NAMALWA (cell line): ENCODE measurements at regions not wholly inside any gene's neighbourhood (a gene's known extent, or its start where the extent isn't known, plus 50 kb on each side); places are given as distances from the start of the nearest gene placed in this dataset.
A peak's percentile ranks its signal among the peaks of the same experiment; 100 is the strongest.

ENCODE experiments used
- DNase-seq: peaks from one replicate; pipeline ENCODE4 v3.0.0-alpha.2; 2015; ENCODE audit warnings: low spot score

- DNase-seq, result no peak
Observed at GRCh38 chr12:27382924-27383323, 50.3 kb downstream of the BMAL2 start.

GRCh38 chr12:27383429-27384260, 51.0 kb downstream of the BMAL2 start:
- DNase-seq, result peak; percentile 78

GRCh38 chr12:27384261-27384590, 51.6 kb downstream of the BMAL2 start:
- DNase-seq, result no peak

GRCh38 chr12:27385766-27386564, 53.3 kb downstream of the BMAL2 start:
- DNase-seq, result no peak

- DNase-seq, result no peak
Observed at GRCh38 chr12:27387473-27387872, 54.8 kb downstream of the BMAL2 start.

GRCh38 chr12:27388650-27389049, 56.0 kb downstream of the BMAL2 start:
- DNase-seq, result no peak

- no peak for DNase-seq
Observed at GRCh38 chr12:27394676-27395075, 51.9 kb upstream of the SMCO2 start.

GRCh38 chr12:27396216-27396815, 50.2 kb upstream of the SMCO2 start:
- no peak for DNase-seq
